Mesenchymal stem cell (in vitro differentiated cells and primary cell): ENCODE measurements at regions not wholly inside any gene's neighbourhood (a gene's known extent, or its start where the extent isn't known, plus 50 kb on each side); places are given as distances from the start of the nearest gene placed in this dataset.

ENCODE experiments used
- DNase-seq: peaks from one replicate; pipeline ENCODE4 v3.0.0-alpha.2; 2013
- H2AFZ ChIP-seq: one replicate; pipeline ENCODE4 v1.6.1; 2013; ENCODE audit warnings: low read depth, mild to moderate bottlenecking, control low read depth, inconsistent platforms, low read length, moderate library complexity
- H2AK5ac ChIP-seq: 2 replicates; pipeline ENCODE4 v1.6.1; 2013; ENCODE audit warnings: low read length, moderate library complexity, mild to moderate bottlenecking, inconsistent platforms; ENCODE audit not compliant: severe bottlenecking
- H2BK120ac ChIP-seq: one replicate; pipeline ENCODE4 v1.6.1; 2013; ENCODE audit warnings: low read depth, mild to moderate bottlenecking, inconsistent platforms, low read length, moderate library complexity
- H2BK12ac ChIP-seq, 2 experiments: one replicate each; pipeline ENCODE4 v1.6.1; 2013; ENCODE audit warnings: inconsistent platforms in 2 of 2, low read length in 2 of 2, mild to moderate bottlenecking in 2 of 2, moderate library complexity in 2 of 2, control low read depth in 1 of 2
- H2BK15ac ChIP-seq: one replicate; pipeline ENCODE4 v1.6.1; 2013; ENCODE audit warnings: mild to moderate bottlenecking, low read depth, inconsistent platforms; ENCODE audit not compliant: poor library complexity, severe bottlenecking
- H2BK5ac ChIP-seq: 2 replicates; pipeline ENCODE4 v1.6.1; 2013; ENCODE audit warnings: low read depth, mild to moderate bottlenecking, low read length, control low read depth, inconsistent platforms; ENCODE audit not compliant: poor library complexity, severe bottlenecking
- H3K14ac ChIP-seq, 2 experiments: one replicate each; pipeline ENCODE4 v1.6.1; 2013; ENCODE audit warnings: inconsistent platforms in 2 of 2, low read length in 2 of 2, control low read depth in 1 of 2, mild to moderate bottlenecking in 1 of 2, moderate library complexity in 1 of 2
- H3K18ac ChIP-seq, 2 experiments: one replicate each; pipeline ENCODE4 v1.6.1; 2013; ENCODE audit warnings: inconsistent platforms in 2 of 2, low read length in 2 of 2, control low read depth in 1 of 2, low read depth in 1 of 2, mild to moderate bottlenecking in 1 of 2
- H3K23ac ChIP-seq, 2 experiments: one replicate each; pipeline ENCODE4 v1.6.1; 2013; ENCODE audit warnings: inconsistent platforms in 2 of 2, low read length in 2 of 2, mild to moderate bottlenecking in 2 of 2, moderate library complexity in 2 of 2, control low read depth in 1 of 2
- H3K27ac ChIP-seq: 2 replicates; pipeline ENCODE4 v1.5.1; 2013; ENCODE audit warnings: mild to moderate bottlenecking, moderate library complexity, low read length, control low read depth, inconsistent platforms; ENCODE audit not compliant: poor library complexity, severe bottlenecking
- H3K27me3 ChIP-seq, 2 experiments: 2 replicates each; pipeline versions ENCODE4 v1.6.1 to v1.7.0; 2013; ENCODE audit warnings: low read length in 2 of 2, mild to moderate bottlenecking in 2 of 2, moderate library complexity in 2 of 2, control low read depth in 1 of 2, inconsistent platforms in 1 of 2; ENCODE audit not compliant: control insufficient read depth in 1 of 2, insufficient read depth in 1 of 2
- H3K36me3 ChIP-seq, 2 experiments: 2 replicates each; pipeline versions ENCODE4 v1.6.1 to v1.7.0; 2013; ENCODE audit warnings: low read length in 2 of 2, control low read depth in 1 of 2, inconsistent platforms in 1 of 2, low read depth in 1 of 2, mild to moderate bottlenecking in 1 of 2; ENCODE audit not compliant: insufficient read depth in 2 of 2, control insufficient read depth in 1 of 2
- H3K4ac ChIP-seq, 2 experiments: one replicate each; pipeline ENCODE4 v1.6.1; 2013; ENCODE audit warnings: inconsistent platforms in 2 of 2, low read length in 2 of 2, mild to moderate bottlenecking in 2 of 2, moderate library complexity in 2 of 2, control low read depth in 1 of 2, low read depth in 1 of 2
- H3K4me1 ChIP-seq: 2 replicates; pipeline ENCODE4 v1.6.1; 2013; ENCODE audit warnings: low read depth, low read length, control low read depth; ENCODE audit not compliant: control insufficient read depth, insufficient read depth
- H3K4me2 ChIP-seq: 2 replicates; pipeline ENCODE4 v1.6.1; 2013; ENCODE audit warnings: low read length, mild to moderate bottlenecking, inconsistent platforms; ENCODE audit not compliant: poor library complexity, severe bottlenecking
- H3K4me3 ChIP-seq, 2 experiments: 2 replicates each; pipeline versions ENCODE4 v1.5.1 to v1.7.0; 2013; ENCODE audit warnings: low read length in 2 of 2, mild to moderate bottlenecking in 2 of 2, control low read depth in 1 of 2, low read depth in 1 of 2; ENCODE audit not compliant: insufficient read depth in 1 of 2
- H3K79me1 ChIP-seq: replicated peaks from 2 replicates; pipeline ENCODE4 v1.6.1; 2013; ENCODE audit warnings: mild to moderate bottlenecking, control low read depth, low read length, inconsistent platforms; ENCODE audit not compliant: poor library complexity, severe bottlenecking
- H3K9ac ChIP-seq: 2 replicates; pipeline ENCODE4 v1.7.0; 2013; ENCODE audit warnings: mild to moderate bottlenecking, low read length, moderate library complexity
- H3K9me3 ChIP-seq: 2 replicates; pipeline ENCODE4 v1.7.0; 2013; ENCODE audit warnings: mild to moderate bottlenecking, low read length; ENCODE audit not compliant: control insufficient read depth
- H4K8ac ChIP-seq: one replicate; pipeline ENCODE4 v1.6.1; 2013; ENCODE audit warnings: inconsistent platforms, mild to moderate bottlenecking, low read length, moderate library complexity
- H4K91ac ChIP-seq: one replicate; pipeline ENCODE4 v1.6.1; 2013; ENCODE audit warnings: mild to moderate bottlenecking, low read length, inconsistent platforms
- WGBS: methylation state at CpG from one replicate; pipeline ENCODE4 v1.1.7; 2013; ENCODE audit warnings: mixed read lengths; 5-methylcytosine and 5-hydroxymethylcytosine counted together

DNA sequence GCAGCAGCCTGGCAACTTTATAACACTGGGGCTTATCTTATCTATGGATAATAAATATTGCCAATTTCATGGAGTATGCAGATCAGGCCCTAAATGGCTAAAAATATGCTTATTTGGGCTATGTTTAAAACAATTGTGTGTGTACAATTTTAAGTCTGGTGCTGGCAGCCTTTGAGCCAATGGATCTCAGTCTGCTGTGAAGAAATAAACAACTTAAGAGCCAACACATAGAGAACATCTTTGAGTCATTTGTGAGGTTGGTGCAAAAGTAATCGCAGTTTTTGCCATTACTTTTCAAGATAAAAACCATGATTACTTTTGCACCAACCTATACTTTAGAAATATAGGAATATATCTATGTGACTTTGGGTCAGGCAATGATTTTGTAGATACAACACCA lies 129.1 kb upstream of the CARMIL1 start:
- H2AFZ ChIP-seq, result no peak overlapping the region
- no peak overlapping the region for H2BK12ac ChIP-seq
- no peaks in the 10 kb centered on the region for H3K79me1 ChIP-seq
- H3K23ac ChIP-seq, result no peak overlapping the region
- no peak overlapping the region for H3K4ac ChIP-seq
- no peak overlapping the region for H3K14ac ChIP-seq
- no peaks in the 10 kb centered on the region for H3K27me3 ChIP-seq
- no peak overlapping the region for H3K27ac ChIP-seq
- DNase-seq, result no peak
- H2BK15ac ChIP-seq, result no peak overlapping the region
- no peaks in the 10 kb centered on the region for H3K4me1 ChIP-seq
- no peak overlapping the region for H3K4me3 ChIP-seq
- H2AK5ac ChIP-seq, result no peak overlapping the region
- H3K36me3 ChIP-seq, result no peaks in the 10 kb centered on the region
- no CpG with 5 or more reads among the region's 1 CpG for WGBS
- no peak overlapping the region for H2BK120ac ChIP-seq
- no peak overlapping the region for H3K4me2 ChIP-seq
- H3K9ac ChIP-seq, result no peak overlapping the region
- peaks cover 4% of the 10 kb centered on the region for H3K9me3 ChIP-seq
- no peak overlapping the region for H3K18ac ChIP-seq
- no peak overlapping the region for H2BK5ac ChIP-seq
- H4K8ac ChIP-seq, result no peak overlapping the region
- H4K91ac ChIP-seq, result no peak overlapping the region

DNA sequence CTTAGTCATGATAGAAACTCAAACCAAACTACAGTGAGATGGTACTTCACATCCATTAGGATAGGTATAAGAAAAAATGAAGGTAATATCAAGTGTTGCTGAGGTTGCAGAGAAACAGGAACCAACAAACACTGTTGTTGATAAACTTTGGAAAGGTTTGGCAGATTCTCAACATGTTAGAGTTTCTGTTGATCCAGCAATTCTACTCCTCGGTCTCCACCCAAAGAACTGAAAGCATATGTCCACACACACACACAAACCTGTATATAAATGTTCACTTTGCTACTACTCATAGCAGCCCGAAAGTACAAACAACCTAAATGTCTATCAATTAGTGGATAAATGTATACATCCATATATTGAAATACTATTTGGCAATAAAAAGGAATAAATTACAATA lies 128.3 kb upstream of the CARMIL1 start:
- Histone ChIP-seq H3K9me3 (peaks cover 4% of the 10 kb centered on the region), H2AK5ac (no peak overlapping the region), H3K4ac (no peak overlapping the region), H4K91ac (no peak overlapping the region), H2BK120ac (no peak overlapping the region), H3K18ac (no peak overlapping the region), H3K4me3 (no peak overlapping the region), H3K27ac (no peak overlapping the region), H2AFZ (no peak overlapping the region), H3K36me3 (no peaks in the 10 kb centered on the region), H3K4me2 (no peak overlapping the region), H3K27me3 (no peaks in the 10 kb centered on the region), H3K9ac (no peak overlapping the region), H4K8ac (no peak overlapping the region), H3K79me1 (no peaks in the 10 kb centered on the region), H2BK5ac (no peak overlapping the region), H2BK15ac (no peak overlapping the region), H3K4me1 (no peaks in the 10 kb centered on the region), H3K14ac (no peak overlapping the region), H2BK12ac (no peak overlapping the region), H3K23ac (no peak overlapping the region)
- no peak for DNase-seq
- 92% methylated on average over 1 of the region's 2 CpGs for WGBS

DNA sequence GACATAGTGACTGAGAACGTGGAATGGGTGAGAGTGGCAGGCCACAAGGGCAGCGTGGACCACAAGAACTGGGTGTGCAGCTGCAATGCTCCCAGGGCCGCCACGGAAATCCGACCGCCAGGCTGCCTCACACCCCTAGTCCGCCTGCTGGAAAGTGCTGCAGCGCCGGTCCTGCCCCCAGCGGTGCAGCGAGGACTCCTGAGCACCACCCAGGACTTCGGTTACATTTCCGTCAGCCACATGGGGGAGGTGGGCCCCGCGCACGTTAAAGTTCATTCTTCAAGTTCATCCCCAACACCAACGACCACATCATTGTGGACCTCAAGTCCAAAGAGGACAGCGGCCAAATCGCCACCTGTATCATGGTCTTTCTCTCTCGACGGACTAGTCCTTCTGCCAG lies 126.1 kb upstream of the CARMIL1 start:
- no peak overlapping the region for H3K18ac ChIP-seq
- 98% methylated on average over 21 of the region's 21 CpGs for WGBS

DNA sequence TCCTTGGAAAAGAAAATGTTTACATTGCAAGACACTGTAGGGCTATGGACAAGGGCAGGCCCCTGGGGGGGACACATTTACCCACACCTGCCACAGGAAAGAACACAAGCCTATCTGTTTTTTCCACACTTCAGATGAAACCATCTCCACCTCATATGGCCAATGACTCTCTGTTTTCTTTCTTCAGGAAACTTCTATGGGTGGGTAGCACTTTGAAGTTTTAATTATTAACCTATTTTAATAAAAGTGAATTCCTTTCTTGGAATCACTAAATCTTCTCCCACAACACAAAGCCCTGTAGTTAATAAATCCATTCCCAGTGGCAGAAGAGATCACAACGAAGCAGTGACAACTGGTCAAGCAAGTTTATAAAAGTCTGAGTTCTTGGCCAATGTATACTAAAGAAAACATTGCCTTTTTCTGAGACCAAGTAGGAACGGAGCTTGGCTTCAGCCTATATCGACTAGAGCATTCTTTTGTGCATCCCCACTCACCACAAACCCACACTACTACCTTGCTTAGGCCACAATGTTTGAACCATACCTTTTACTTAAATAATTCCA lies 125.1 kb upstream of the CARMIL1 start:
- H2BK120ac ChIP-seq, result no peak overlapping the region
- peaks cover 18% of the 10 kb centered on the region for H3K9me3 ChIP-seq
- H2BK12ac ChIP-seq, result no peak overlapping the region
- H3K18ac ChIP-seq, result no peak overlapping the region
- H3K4me2 ChIP-seq, result no peak overlapping the region
- H3K4ac ChIP-seq, result no peak overlapping the region
- no peaks in the 10 kb centered on the region for H3K27me3 ChIP-seq
- no peak for DNase-seq
- WGBS, result 80% methylated on average over 3 of the region's 3 CpGs
- H3K23ac ChIP-seq, result no peak overlapping the region
- no peaks in the 10 kb centered on the region for H3K4me1 ChIP-seq
- H2AK5ac ChIP-seq, result no peak overlapping the region
- no peak overlapping the region for H2BK15ac ChIP-seq
- H3K14ac ChIP-seq, result no peak overlapping the region
- no peak overlapping the region for H2AFZ ChIP-seq
- no peak overlapping the region for H3K4me3 ChIP-seq
- H3K9ac ChIP-seq, result no peak overlapping the region
- no peak overlapping the region for H4K8ac ChIP-seq
- no peak overlapping the region for H2BK5ac ChIP-seq
- H3K36me3 ChIP-seq, result no peaks in the 10 kb centered on the region
- no peak overlapping the region for H3K27ac ChIP-seq
- no peaks in the 10 kb centered on the region for H3K79me1 ChIP-seq
- H4K91ac ChIP-seq, result no peak overlapping the region

More for the DNA sequence above, 126.1 kb upstream of the CARMIL1 start:
- Histone ChIP-seq H2BK120ac (no peak overlapping the region), H3K4me2 (no peak overlapping the region), H4K8ac (no peak overlapping the region), H3K4me1 (no peaks in the 10 kb centered on the region), H2BK5ac (no peak overlapping the region), H2BK15ac (no peak overlapping the region), H3K79me1 (no peaks in the 10 kb centered on the region), H3K4ac (no peak overlapping the region), H2AK5ac (no peak overlapping the region), H3K27ac (no peak overlapping the region), H3K14ac (no peak overlapping the region), H2AFZ (no peak overlapping the region), H4K91ac (no peak overlapping the region), H3K4me3 (no peak overlapping the region), H3K9ac (no peak overlapping the region), H3K23ac (no peak overlapping the region), H3K9me3 (peaks cover 15% of the 10 kb centered on the region), H2BK12ac (no peak overlapping the region), H3K27me3 (no peaks in the 10 kb centered on the region), H3K36me3 (no peaks in the 10 kb centered on the region)
- no peak for DNase-seq
